ENCODE measurements at regions not wholly inside any gene's neighbourhood (a gene's known extent, or its start where the extent isn't known, plus 50 kb on each side); places are given as distances from the start of the nearest gene placed in this dataset.

GRCh38 chr22:47282366-47282765 lies 519.9 kb downstream of the TBC1D22A start:
- Mint-ChIP-seq H3K9me3 (no peaks in the 10 kb centered on the region), H3K36me3 (ENCODE audit: low read depth) (no peaks in the 10 kb centered on the region), H3K4me1 (ENCODE audit: low read depth) (no peaks in the 10 kb centered on the region), H3K4me3 (no peak overlapping the region), H3K27ac (no peak overlapping the region), H3K27me3 (peaks cover 7% of the 10 kb centered on the region)
- no peak for DNase-seq

GRCh38 chr22:47281126-47282106 lies 519.0 kb downstream of the TBC1D22A start:
- no peaks in the 10 kb centered on the region for H3K4me1 Mint-ChIP-seq (ENCODE audit: low read depth)
- no peak overlapping the region for H3K27ac Mint-ChIP-seq
- H3K9me3 Mint-ChIP-seq: no peaks in the 10 kb centered on the region
- no peaks in the 10 kb centered on the region for H3K36me3 Mint-ChIP-seq (ENCODE audit: low read depth)
- H3K27me3 Mint-ChIP-seq: peaks cover 10% of the 10 kb centered on the region
- no peak for DNase-seq
- no peak overlapping the region for H3K4me3 Mint-ChIP-seq

DNA sequence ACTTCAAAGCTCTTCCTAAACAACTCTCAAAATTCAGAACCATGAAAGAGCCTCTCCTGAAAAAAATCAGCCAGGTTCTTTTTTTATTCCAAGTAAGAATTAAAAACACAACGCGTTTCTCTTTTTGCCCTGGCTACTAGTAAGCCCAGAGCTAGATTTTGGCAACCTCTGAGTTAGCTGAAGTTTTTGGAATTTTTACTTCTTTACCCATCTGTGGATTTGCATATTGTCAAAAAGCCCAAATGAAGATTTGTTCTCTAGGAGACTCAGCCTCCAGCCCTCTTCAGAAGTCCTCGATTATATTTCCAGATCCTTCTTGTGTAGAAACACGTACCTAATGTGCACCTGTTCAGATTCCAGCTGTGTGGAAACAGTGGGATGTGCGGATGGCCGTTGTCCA lies 517.9 kb downstream of the TBC1D22A start:
- H3K4me3 Mint-ChIP-seq: no peak overlapping the region
- H3K27me3 Mint-ChIP-seq: peaks cover 7% of the 10 kb centered on the region
- H3K36me3 Mint-ChIP-seq (ENCODE audit: low read depth): no peaks in the 10 kb centered on the region
- H3K9me3 Mint-ChIP-seq: no peaks in the 10 kb centered on the region
- no peak for DNase-seq
- H3K27ac Mint-ChIP-seq: no peak overlapping the region
- no peaks in the 10 kb centered on the region for H3K4me1 Mint-ChIP-seq (ENCODE audit: low read depth)

DNA sequence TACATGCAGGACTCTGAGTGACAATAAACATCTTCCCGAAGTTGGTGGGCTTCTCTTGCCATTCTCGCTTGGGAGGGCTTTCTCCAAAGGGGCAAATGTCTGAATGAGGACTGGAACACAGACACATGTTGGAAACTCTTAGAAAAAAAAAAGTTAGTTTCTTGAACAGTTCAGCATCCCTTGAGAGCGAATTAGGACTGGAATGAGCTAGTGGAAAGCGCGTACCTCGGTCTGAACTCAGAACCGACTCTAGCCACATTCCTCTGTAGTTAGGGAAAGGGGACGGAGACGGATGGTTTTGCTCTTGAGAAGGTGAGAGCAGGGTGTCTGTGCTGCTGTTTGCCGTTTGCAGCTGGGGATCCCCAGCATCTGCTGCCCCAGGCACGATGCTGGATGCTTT lies 517.3 kb downstream of the TBC1D22A start:
- no peak overlapping the region for H3K27ac Mint-ChIP-seq

DNA sequence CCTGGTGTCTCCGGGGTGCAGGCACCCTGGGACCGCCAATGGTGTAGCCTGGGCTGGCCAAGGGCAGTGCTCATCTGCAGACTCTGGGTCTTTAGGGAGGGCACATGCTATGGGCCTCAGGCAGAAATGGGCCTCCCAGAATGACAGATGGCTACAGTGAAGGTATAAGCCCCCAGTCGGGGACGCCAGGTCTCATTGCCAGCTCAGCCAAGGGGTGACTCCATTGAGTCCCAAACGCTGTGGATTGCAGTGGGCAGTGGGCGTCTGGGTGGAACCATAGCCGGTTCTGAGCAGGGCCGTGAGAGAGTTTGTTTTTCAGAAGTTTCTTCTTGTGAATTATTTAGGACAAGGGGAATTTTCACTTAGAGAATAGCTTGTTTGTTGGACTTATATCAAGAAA lies 516.9 kb downstream of the TBC1D22A start:
- no peaks in the 10 kb centered on the region for H3K4me1 Mint-ChIP-seq (ENCODE audit: low read depth)
- H3K27ac Mint-ChIP-seq: no peak overlapping the region
- no peaks in the 10 kb centered on the region for H3K9me3 Mint-ChIP-seq
- no peak overlapping the region for H3K4me3 Mint-ChIP-seq
- H3K27me3 Mint-ChIP-seq: peaks cover 9% of the 10 kb centered on the region
- no peaks in the 10 kb centered on the region for H3K36me3 Mint-ChIP-seq (ENCODE audit: low read depth)
- no peak for DNase-seq

More for the DNA sequence above, 517.3 kb downstream of the TBC1D22A start:
- DNase-seq: no peak
- H3K27me3 Mint-ChIP-seq: peaks cover 7% of the 10 kb centered on the region
- no peaks in the 10 kb centered on the region for H3K4me1 Mint-ChIP-seq (ENCODE audit: low read depth)
- no peak overlapping the region for H3K4me3 Mint-ChIP-seq
- no peaks in the 10 kb centered on the region for H3K9me3 Mint-ChIP-seq
- no peaks in the 10 kb centered on the region for H3K36me3 Mint-ChIP-seq (ENCODE audit: low read depth)

DNA sequence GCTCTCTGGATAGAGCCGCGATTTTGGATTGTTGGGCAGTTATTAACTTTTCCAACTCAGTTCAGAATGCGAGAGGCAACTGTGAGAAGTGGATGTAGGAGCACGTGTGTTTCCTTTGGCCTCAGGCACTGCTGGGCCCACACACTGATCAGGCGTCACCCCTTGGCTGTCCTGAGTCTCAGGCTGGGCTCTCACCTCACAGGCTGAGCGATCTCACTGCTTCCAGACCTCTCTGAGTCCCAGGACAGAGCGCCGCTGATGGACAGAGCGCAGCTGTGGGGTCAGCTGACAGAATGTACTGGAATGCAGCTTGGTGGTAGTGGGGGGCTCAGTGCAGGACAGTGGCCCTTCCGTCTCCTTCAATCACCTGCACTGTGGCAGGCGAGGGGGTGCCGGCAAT lies 516.2 kb downstream of the TBC1D22A start:
- Mint-ChIP-seq H3K27me3 (peaks cover 9% of the 10 kb centered on the region), H3K9me3 (no peaks in the 10 kb centered on the region), H3K4me3 (no peak overlapping the region), H3K27ac (no peak overlapping the region), H3K36me3 (ENCODE audit: low read depth) (no peaks in the 10 kb centered on the region), H3K4me1 (ENCODE audit: low read depth) (no peaks in the 10 kb centered on the region)
- no peak for DNase-seq

GRCh38 chr22:47277531-47277930 lies 515.1 kb downstream of the TBC1D22A start:
- Mint-ChIP-seq H3K4me3 (no peak overlapping the region), H3K4me1 (ENCODE audit: low read depth) (no peaks in the 10 kb centered on the region), H3K36me3 (ENCODE audit: low read depth) (no peaks in the 10 kb centered on the region), H3K9me3 (no peaks in the 10 kb centered on the region), H3K27ac (no peak overlapping the region), H3K27me3 (peaks cover 9% of the 10 kb centered on the region)
- DNase-seq: no peak

- peaks cover 9% of the 10 kb centered on the region for H3K27me3 Mint-ChIP-seq
- H3K4me3 Mint-ChIP-seq: no peak overlapping the region
- H3K36me3 Mint-ChIP-seq (ENCODE audit: low read depth): no peaks in the 10 kb centered on the region
- no peaks in the 10 kb centered on the region for H3K4me1 Mint-ChIP-seq (ENCODE audit: low read depth)
- no peaks in the 10 kb centered on the region for H3K9me3 Mint-ChIP-seq
- DNase-seq: no peak
- H3K27ac Mint-ChIP-seq: no peak overlapping the region
These were observed 514.5 kb downstream of the TBC1D22A start for GRCh38 chr22:47276991-47277390.

- Mint-ChIP-seq H3K36me3 (ENCODE audit: low read depth) (no peaks in the 10 kb centered on the region), H3K27ac (no peak overlapping the region), H3K4me3 (no peak overlapping the region), H3K27me3 (peaks cover 9% of the 10 kb centered on the region), H3K4me1 (ENCODE audit: low read depth) (no peaks in the 10 kb centered on the region), H3K9me3 (no peaks in the 10 kb centered on the region)
- no peak for DNase-seq
These were observed 514.0 kb downstream of the TBC1D22A start for GRCh38 chr22:47276450-47276820.

DNA sequence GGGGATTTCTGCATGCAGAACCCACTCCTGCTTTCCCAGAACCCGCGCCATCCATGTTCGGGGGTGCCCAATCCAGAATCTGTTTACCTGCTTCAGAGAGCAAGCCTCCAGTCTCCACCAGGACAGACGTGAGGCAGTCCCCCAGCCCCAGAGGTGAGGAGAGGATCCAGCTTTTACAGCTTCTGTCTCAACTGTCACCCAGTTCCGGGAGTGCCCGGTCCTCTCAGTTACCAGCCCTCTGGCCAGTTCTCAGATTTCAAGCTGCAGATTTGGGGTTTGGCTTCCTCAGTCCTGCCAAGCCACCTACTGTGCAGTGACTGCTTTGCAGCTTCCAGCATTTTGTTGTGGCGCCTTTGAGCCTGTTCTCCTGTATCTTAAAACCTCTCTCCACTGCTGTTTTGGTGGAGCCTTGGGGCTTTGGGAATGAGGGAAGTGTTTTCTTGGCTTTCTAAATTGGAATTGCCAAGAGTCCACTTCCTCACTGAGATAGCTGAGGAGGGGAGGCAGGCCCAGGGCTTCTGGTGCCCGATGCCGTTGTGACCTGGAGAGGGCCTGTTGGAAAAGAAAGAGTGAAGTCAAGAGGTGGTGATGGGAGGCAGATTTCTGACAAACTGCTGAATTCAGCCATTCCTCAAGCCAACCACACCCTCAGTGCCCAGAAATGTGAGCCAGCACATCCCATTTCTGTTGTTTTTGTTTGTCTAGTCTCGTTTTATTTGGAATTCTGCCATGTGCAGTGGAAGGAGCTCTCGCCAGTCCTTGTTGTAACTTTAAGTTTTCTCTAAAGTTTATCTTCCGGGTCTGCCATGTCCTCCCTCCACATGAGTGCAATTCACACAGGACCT lies 513.4 kb downstream of the TBC1D22A start:
- Mint-ChIP-seq H3K36me3 (ENCODE audit: low read depth) (no peaks in the 10 kb centered on the region), H3K27ac (no peak overlapping the region), H3K4me1 (ENCODE audit: low read depth) (no peaks in the 10 kb centered on the region), H3K27me3 (peaks cover 9% of the 10 kb centered on the region), H3K4me3 (no peak overlapping the region), H3K9me3 (no peaks in the 10 kb centered on the region)
- no peak for DNase-seq

- no peak overlapping the region for H3K4me3 Mint-ChIP-seq
- no peaks in the 10 kb centered on the region for H3K4me1 Mint-ChIP-seq (ENCODE audit: low read depth)
- H3K36me3 Mint-ChIP-seq (ENCODE audit: low read depth): no peaks in the 10 kb centered on the region
- DNase-seq: no peak
- peaks cover 9% of the 10 kb centered on the region for H3K27me3 Mint-ChIP-seq
- no peak overlapping the region for H3K27ac Mint-ChIP-seq
- no peaks in the 10 kb centered on the region for H3K9me3 Mint-ChIP-seq
These were observed 511.7 kb downstream of the TBC1D22A start for GRCh38 chr22:47274196-47274595.

- no peak overlapping the region for H3K4me3 Mint-ChIP-seq
- H3K4me1 Mint-ChIP-seq (ENCODE audit: low read depth): no peaks in the 10 kb centered on the region
- H3K9me3 Mint-ChIP-seq: no peaks in the 10 kb centered on the region
- no peaks in the 10 kb centered on the region for H3K36me3 Mint-ChIP-seq (ENCODE audit: low read depth)
- no peak overlapping the region for H3K27ac Mint-ChIP-seq
- H3K27me3 Mint-ChIP-seq: peaks cover 2% of the 10 kb centered on the region
- DNase-seq: no peak
These were observed 508.1 kb downstream of the TBC1D22A start for GRCh38 chr22:47270463-47271135.

DNA sequence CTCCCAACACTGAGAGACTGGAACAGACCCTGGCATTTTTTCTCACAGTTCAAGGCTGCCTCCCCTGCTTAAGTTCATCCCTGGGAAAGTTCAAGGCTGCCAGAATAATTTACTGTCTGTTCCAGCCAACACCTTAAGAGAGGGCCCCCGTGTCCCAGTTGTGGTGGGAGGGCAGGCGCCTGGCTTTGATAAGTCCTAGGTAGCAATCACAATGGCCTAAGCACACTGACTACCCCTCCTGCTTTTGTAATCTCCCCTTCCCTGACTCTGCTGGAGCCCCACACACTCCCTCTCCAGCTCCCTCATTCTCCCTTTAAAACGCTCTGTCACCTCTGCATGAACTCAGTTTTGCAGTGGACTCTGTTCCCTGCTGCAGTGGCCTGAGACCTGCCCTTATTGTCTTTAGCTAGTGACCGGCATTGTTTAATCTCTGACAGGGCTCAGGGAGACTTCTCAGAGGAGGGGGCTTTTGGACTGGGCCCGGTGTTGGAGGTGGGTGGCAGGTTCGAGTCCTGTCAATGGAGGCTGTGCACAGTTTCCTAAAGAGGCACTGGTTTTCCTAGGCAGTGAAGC lies 507.2 kb downstream of the TBC1D22A start:
- no peak overlapping the region for H3K27ac Mint-ChIP-seq
- no peak overlapping the region for H3K4me3 Mint-ChIP-seq
- peaks cover 2% of the 10 kb centered on the region for H3K27me3 Mint-ChIP-seq
- H3K9me3 Mint-ChIP-seq: no peaks in the 10 kb centered on the region
- no peaks in the 10 kb centered on the region for H3K4me1 Mint-ChIP-seq (ENCODE audit: low read depth)
- H3K36me3 Mint-ChIP-seq (ENCODE audit: low read depth): no peaks in the 10 kb centered on the region
- no peak for DNase-seq

GRCh38 chr22:47267513-47268282 lies 505.2 kb downstream of the TBC1D22A start:
- no peaks in the 10 kb centered on the region for H3K36me3 Mint-ChIP-seq (ENCODE audit: low read depth)
- H3K4me3 Mint-ChIP-seq: no peak overlapping the region
- H3K27me3 Mint-ChIP-seq: no peaks in the 10 kb centered on the region
- H3K27ac Mint-ChIP-seq: no peak overlapping the region
- no peak for DNase-seq
- H3K4me1 Mint-ChIP-seq (ENCODE audit: low read depth): no peaks in the 10 kb centered on the region
- H3K9me3 Mint-ChIP-seq: no peaks in the 10 kb centered on the region

Measured in activated T-cell treated with anti-CD3 and anti-CD28 coated beads, Interleukin-2, amount 50 U/mL, for 24 hours (primary cell).